ENCODE measurements at regions not wholly inside any gene's neighbourhood (a gene's known extent, or its start where the extent isn't known, plus 50 kb on each side); places are given as distances from the start of the nearest gene placed in this dataset.

GRCh38 chr11:112771851-112772250 is 189.4 kb upstream of the NCAM1 start:
- no peak overlapping the region for H3K4me3 ChIP-seq (ENCODE audit: low read depth, low read length)
- H3K36me3 ChIP-seq (ENCODE audit: control insufficient read depth, insufficient read depth, low read length), result no peaks in the 10 kb centered on the region
- DNase-seq (ENCODE audit: low read depth), result no peak
- TF ChIP-seq, protein P1, sequence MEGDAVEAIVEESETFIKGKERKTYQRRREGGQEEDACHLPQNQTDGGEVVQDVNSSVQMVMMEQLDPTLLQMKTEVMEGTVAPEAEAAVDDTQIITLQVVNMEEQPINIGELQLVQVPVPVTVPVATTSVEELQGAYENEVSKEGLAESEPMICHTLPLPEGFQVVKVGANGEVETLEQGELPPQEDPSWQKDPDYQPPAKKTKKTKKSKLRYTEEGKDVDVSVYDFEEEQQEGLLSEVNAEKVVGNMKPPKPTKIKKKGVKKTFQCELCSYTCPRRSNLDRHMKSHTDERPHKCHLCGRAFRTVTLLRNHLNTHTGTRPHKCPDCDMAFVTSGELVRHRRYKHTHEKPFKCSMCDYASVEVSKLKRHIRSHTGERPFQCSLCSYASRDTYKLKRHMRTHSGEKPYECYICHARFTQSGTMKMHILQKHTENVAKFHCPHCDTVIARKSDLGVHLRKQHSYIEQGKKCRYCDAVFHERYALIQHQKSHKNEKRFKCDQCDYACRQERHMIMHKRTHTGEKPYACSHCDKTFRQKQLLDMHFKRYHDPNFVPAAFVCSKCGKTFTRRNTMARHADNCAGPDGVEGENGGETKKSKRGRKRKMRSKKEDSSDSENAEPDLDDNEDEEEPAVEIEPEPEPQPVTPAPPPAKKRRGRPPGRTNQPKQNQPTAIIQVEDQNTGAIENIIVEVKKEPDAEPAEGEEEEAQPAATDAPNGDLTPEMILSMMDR (IDR thresholded peaks at IDR 0.05; ENCODE audit: insufficient read depth, low read length, poor library complexity, severe bottlenecking), result no peak
- H3K27me3 ChIP-seq (ENCODE audit: control insufficient read depth, insufficient read depth, low read length), result peaks cover 2% of the 10 kb centered on the region

- Histone ChIP-seq H3K4me3 (ENCODE audit: low read depth, low read length) (no peak overlapping the region), H3K36me3 (ENCODE audit: control insufficient read depth, insufficient read depth, low read length) (no peaks in the 10 kb centered on the region), H3K27me3 (ENCODE audit: control insufficient read depth, insufficient read depth, low read length) (peaks cover 4% of the 10 kb centered on the region)
- DNase-seq (ENCODE audit: low read depth), result no peak
- TF ChIP-seq, protein P1 (IDR thresholded peaks at IDR 0.05; ENCODE audit: insufficient read depth, low read length, poor library complexity, severe bottlenecking), result no peak
Measured at GRCh38 chr11:112773264-112773663, 188.0 kb upstream of the NCAM1 start.

GRCh38 chr11:112776834-112777233 is 184.4 kb upstream of the NCAM1 start:
- DNase-seq (ENCODE audit: low read depth), result no peak
- no peaks in the 10 kb centered on the region for H3K36me3 ChIP-seq (ENCODE audit: control insufficient read depth, insufficient read depth, low read length)
- H3K27me3 ChIP-seq (ENCODE audit: control insufficient read depth, insufficient read depth, low read length), result peaks cover 4% of the 10 kb centered on the region
- no peak overlapping the region for H3K4me3 ChIP-seq (ENCODE audit: low read depth, low read length)
- TF ChIP-seq, protein P1 (IDR thresholded peaks at IDR 0.05; ENCODE audit: insufficient read depth, low read length, poor library complexity, severe bottlenecking), result no peak

GRCh38 chr11:112777283-112777751 is 183.9 kb upstream of the NCAM1 start:
- no peak for DNase-seq (ENCODE audit: low read depth)
- peaks cover 4% of the 10 kb centered on the region for H3K27me3 ChIP-seq (ENCODE audit: control insufficient read depth, insufficient read depth, low read length)
- H3K36me3 ChIP-seq (ENCODE audit: control insufficient read depth, insufficient read depth, low read length), result no peaks in the 10 kb centered on the region
- no peak overlapping the region for H3K4me3 ChIP-seq (ENCODE audit: low read depth, low read length)
- TF ChIP-seq, protein P1 (IDR thresholded peaks at IDR 0.05; ENCODE audit: insufficient read depth, low read length, poor library complexity, severe bottlenecking), result no peak

DNA sequence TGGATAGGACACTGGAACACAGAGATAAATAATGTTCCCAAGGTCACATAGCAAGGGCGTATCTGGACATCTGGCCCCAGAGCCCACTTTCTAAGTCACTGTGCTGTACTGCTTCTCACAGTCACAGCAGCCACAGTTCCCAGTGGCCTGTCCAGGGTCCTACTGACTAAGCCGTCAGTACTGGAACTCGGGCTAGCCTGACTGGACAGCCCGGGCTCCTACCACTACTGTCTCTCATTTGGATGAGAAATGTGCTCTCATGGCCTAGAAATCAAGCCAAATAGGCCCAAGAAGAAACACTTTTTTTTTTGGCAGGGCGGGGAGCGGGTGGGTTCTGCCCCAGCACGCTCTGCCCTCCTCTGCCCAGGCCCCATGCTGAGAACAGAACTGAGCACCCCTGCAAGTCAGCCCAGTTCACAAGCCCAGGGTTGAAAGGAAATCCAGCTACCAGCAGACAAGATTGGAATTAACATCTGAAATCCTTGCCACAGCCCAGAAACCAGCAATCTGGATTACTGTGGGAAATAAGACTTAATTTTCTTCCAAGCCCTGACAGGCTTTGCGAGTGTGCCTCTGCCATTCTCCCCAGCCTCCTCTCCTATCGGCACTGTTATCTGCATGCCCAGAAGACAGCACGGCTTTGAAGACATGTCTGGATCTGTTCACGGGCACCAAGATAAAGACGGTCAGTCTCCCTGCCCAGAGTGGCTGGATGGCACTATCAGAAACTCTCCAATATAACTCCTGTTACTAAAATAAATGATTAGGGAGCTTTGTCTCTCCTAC is 182.9 kb upstream of the NCAM1 start:
- peaks cover 4% of the 10 kb centered on the region for H3K27me3 ChIP-seq (ENCODE audit: control insufficient read depth, insufficient read depth, low read length)
- H3K36me3 ChIP-seq (ENCODE audit: control insufficient read depth, insufficient read depth, low read length), result no peaks in the 10 kb centered on the region
- DNase-seq (ENCODE audit: low read depth), result no peak
- no peak overlapping the region for H3K4me3 ChIP-seq (ENCODE audit: low read depth, low read length)
- TF ChIP-seq, protein P1 (IDR thresholded peaks at IDR 0.05; ENCODE audit: insufficient read depth, low read length, poor library complexity, severe bottlenecking), result no peak

DNA sequence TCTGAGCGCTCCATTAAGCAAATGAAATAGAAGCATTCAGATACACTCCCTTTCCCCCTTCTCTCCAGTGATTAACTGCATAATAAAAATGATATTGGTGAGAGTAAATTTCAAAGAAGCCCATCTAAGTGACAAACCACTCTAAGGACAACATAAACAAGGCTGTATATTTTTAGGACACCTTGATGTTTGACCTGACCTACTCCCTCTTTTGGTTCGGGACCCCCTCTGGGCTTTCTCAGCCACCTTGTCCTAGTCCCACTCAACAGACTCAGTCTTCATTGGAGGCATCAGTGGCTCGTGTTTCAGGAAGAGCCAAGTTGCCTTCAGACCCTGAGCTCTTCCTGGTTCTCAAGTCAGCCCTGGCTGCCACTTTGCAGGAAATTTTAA is 182.3 kb upstream of the NCAM1 start:
- H3K36me3 ChIP-seq (ENCODE audit: control insufficient read depth, insufficient read depth, low read length), result no peaks in the 10 kb centered on the region
- TF ChIP-seq, protein P1 (IDR thresholded peaks at IDR 0.05; ENCODE audit: insufficient read depth, low read length, poor library complexity, severe bottlenecking), result no peak
- H3K27me3 ChIP-seq (ENCODE audit: control insufficient read depth, insufficient read depth, low read length), result peaks cover 4% of the 10 kb centered on the region
- no peak for DNase-seq (ENCODE audit: low read depth)
- H3K4me3 ChIP-seq (ENCODE audit: low read depth, low read length), result no peak overlapping the region
